ENCODE measurements at regions not wholly inside any gene's neighbourhood (a gene's known extent, or its start where the extent isn't known, plus 50 kb on each side); places are given as distances from the start of the nearest gene placed in this dataset.
"Not testable (repeated sequence)": the region's sequence is repeated elsewhere in the genome, so short reads cannot be mapped to it uniquely, and the experiment has no call there.

GRCh38 chr1:4068076-4068475 is 168.0 kb upstream of the C1orf174 start:
- H3K4me3 ChIP-seq (ENCODE audit: low read depth in 1 of 2, low read length in 1 of 2) = no peak overlapping the region
- no peaks in the 10 kb centered on the region for H3K27me3 ChIP-seq
- H3K27ac ChIP-seq = no peak overlapping the region
- H3K9me3 ChIP-seq = no peaks in the 10 kb centered on the region
- no peak for TF ChIP-seq CTCF (IDR thresholded peaks at IDR 0.05)
- no peaks in the 10 kb centered on the region for H3K4me1 ChIP-seq (ENCODE audit: control insufficient read depth in 1 of 2, insufficient read depth in 1 of 2, low read depth in 1 of 2, low read length in 1 of 2)
- H3K36me3 ChIP-seq = no peaks in the 10 kb centered on the region

- Histone ChIP-seq H3K9me3 (no peaks in the 10 kb centered on the region), H3K4me1 (ENCODE audit: control insufficient read depth in 1 of 2, insufficient read depth in 1 of 2, low read depth in 1 of 2, low read length in 1 of 2) (no peaks in the 10 kb centered on the region), H3K27ac (no peak overlapping the region), H3K4me3 (ENCODE audit: low read depth in 1 of 2, low read length in 1 of 2) (no peak overlapping the region), H3K27me3 (no peaks in the 10 kb centered on the region), H3K36me3 (no peaks in the 10 kb centered on the region)
- TF ChIP-seq CTCF (IDR thresholded peaks at IDR 0.05) = no peak
Measured at GRCh38 chr1:4071653-4072052, 171.6 kb upstream of the C1orf174 start.

GRCh38 chr1:4072481-4073153 is 172.5 kb upstream of the C1orf174 start:
- Histone ChIP-seq H3K27ac (no peak overlapping the region), H3K36me3 (no peaks in the 10 kb centered on the region), H3K27me3 (no peaks in the 10 kb centered on the region), H3K4me1 (ENCODE audit: control insufficient read depth in 1 of 2, insufficient read depth in 1 of 2, low read depth in 1 of 2, low read length in 1 of 2) (no peaks in the 10 kb centered on the region), H3K4me3 (ENCODE audit: low read depth in 1 of 2, low read length in 1 of 2) (no peak overlapping the region), H3K9me3 (no peaks in the 10 kb centered on the region)
- TF ChIP-seq CTCF (IDR thresholded peaks at IDR 0.05) = no peak

GRCh38 chr1:4075436-4076225 is 175.6 kb upstream of the C1orf174 start:
- no peaks in the 10 kb centered on the region for H3K27me3 ChIP-seq
- no peak overlapping the region for H3K4me3 ChIP-seq (ENCODE audit: low read depth in 1 of 2, low read length in 1 of 2)
- TF ChIP-seq CTCF (IDR thresholded peaks at IDR 0.05) = no peak
- no peaks in the 10 kb centered on the region for H3K4me1 ChIP-seq (ENCODE audit: control insufficient read depth in 1 of 2, insufficient read depth in 1 of 2, low read depth in 1 of 2, low read length in 1 of 2)
- H3K27ac ChIP-seq = no peak overlapping the region
- no peaks in the 10 kb centered on the region for H3K36me3 ChIP-seq
- no peaks in the 10 kb centered on the region for H3K9me3 ChIP-seq

- no peak overlapping the region for H3K4me3 ChIP-seq (ENCODE audit: low read depth in 1 of 2, low read length in 1 of 2)
- no peak overlapping the region for H3K27ac ChIP-seq
- no peak for TF ChIP-seq CTCF (IDR thresholded peaks at IDR 0.05)
- H3K27me3 ChIP-seq = no peaks in the 10 kb centered on the region
- no peaks in the 10 kb centered on the region for H3K9me3 ChIP-seq
- no peaks in the 10 kb centered on the region for H3K36me3 ChIP-seq
- H3K4me1 ChIP-seq (ENCODE audit: control insufficient read depth in 1 of 2, insufficient read depth in 1 of 2, low read depth in 1 of 2, low read length in 1 of 2) = no peaks in the 10 kb centered on the region
Measured at GRCh38 chr1:4076346-4076745, 176.3 kb upstream of the C1orf174 start.

GRCh38 chr1:4078091-4078962 is 178.3 kb upstream of the C1orf174 start:
- H3K27me3 ChIP-seq; H3K4me3 ChIP-seq (ENCODE audit: low read depth in 1 of 2, low read length in 1 of 2); H3K27ac ChIP-seq; H3K4me1 ChIP-seq (ENCODE audit: control insufficient read depth in 1 of 2, insufficient read depth in 1 of 2, low read depth in 1 of 2, low read length in 1 of 2); H3K9me3 ChIP-seq; H3K36me3 ChIP-seq: not testable (repeated sequence)

Data from neutrophil (primary cell).